NB4 (cell line): ENCODE measurements at regions not wholly inside any gene's neighbourhood (a gene's known extent, or its start where the extent isn't known, plus 50 kb on each side); places are given as distances from the start of the nearest gene placed in this dataset.
"Not testable (repeated sequence)": the region's sequence is repeated elsewhere in the genome, so short reads cannot be mapped to it uniquely, and the experiment has no call there.

Source experiments
- CTCF ChIP-seq: IDR thresholded peaks from one replicate; pipeline ENCODE4 v1.5.1; 2012; ENCODE audit warnings: low read depth, low read length
- MAX ChIP-seq: IDR thresholded peaks from 2 replicates; pipeline ENCODE4 v1.6.1; 2011; ENCODE audit warnings: low read depth, low read length
- MYC ChIP-seq: IDR thresholded peaks from 2 replicates; pipeline ENCODE4 v1.6.1; 2011; ENCODE audit warnings: low read depth, low read length
- POLR2A ChIP-seq: IDR thresholded peaks from 2 replicates; pipeline ENCODE4 v1.6.1; 2011; ENCODE audit warnings: mild to moderate bottlenecking; ENCODE audit not compliant: insufficient read length; ENCODE audit errors: extremely low read depth

- TF ChIP-seq CTCF, POLR2A, MAX, MYC: not testable (repeated sequence)
Observed at GRCh38 chr20:28602006-28602402, 2655.5 kb upstream of the DEFB115 start.
